Activated CD8-positive, alpha-beta T cell treated with anti-CD3 and anti-CD28 coated beads for 36 hours (primary cell): ENCODE measurements at regions not wholly inside any gene's neighbourhood (a gene's known extent, or its start where the extent isn't known, plus 50 kb on each side); places are given as distances from the start of the nearest gene placed in this dataset.

Experiments
- ATAC-seq: fragments of 200-7000 bp; cut with Tn5 transposase; one replicate; pipeline ENCODE4 v1.10.0; 2021; ENCODE audit warnings: mild to moderate bottlenecking, moderate library complexity
- CTCF ChIA-PET: fragments of 350-600 bp; sonication (Branson Sonifier 250); formaldehyde crosslinking; loops from one replicate; lab custom pipeline; 2021; ENCODE audit warnings: antibody characterized with exemption; lab: Charles Lee
- POLR2A ChIA-PET: fragments of 350-600 bp; sonication (Branson Sonifier 250); formaldehyde crosslinking; loops from one replicate; lab custom pipeline; 2021; ENCODE audit warnings: antibody characterized with exemption; lab: Charles Lee
- DNase-seq: peaks from one replicate; pipeline ENCODE4 v3.0.0-alpha.2; 2020
- H3K27ac Mint-ChIP-seq: one replicate; pipeline ENCODE4 v1.8.0; 2021; ENCODE audit warnings: mild to moderate bottlenecking, mixed read lengths
- H3K27me3 Mint-ChIP-seq: one replicate; pipeline ENCODE4 v1.8.0; 2021; ENCODE audit warnings: mixed read lengths
- H3K36me3 Mint-ChIP-seq: one replicate; pipeline ENCODE4 v1.8.0; 2021; ENCODE audit warnings: low read depth, mixed read lengths
- H3K4me1 Mint-ChIP-seq: one replicate; pipeline ENCODE4 v1.8.0; 2021; ENCODE audit warnings: low read depth, mixed read lengths
- H3K4me3 Mint-ChIP-seq: one replicate; pipeline ENCODE4 v1.8.0; 2021; ENCODE audit warnings: mild to moderate bottlenecking, moderate library complexity, mixed read lengths
- H3K9me3 Mint-ChIP-seq: one replicate; pipeline ENCODE4 v1.8.0; 2021; ENCODE audit warnings: mixed read lengths
- CTCF ChIP-seq: fragments of 200-600 bp; IDR thresholded peaks from one replicate; pipeline ENCODE4 v1.8.0; 2022; ENCODE audit warnings: antibody characterized with exemption, mild to moderate bottlenecking
- intact Hi-C: fragments of 100-400 bp; cut with micrococcal nuclease; formaldehyde crosslinking; loops from one replicate; pipeline ENCODE4 v1.10.0; 2022

GRCh38 chr2:234865586-234865985, 86.2 kb upstream of the SH3BP4 start:
- Mint-ChIP-seq H3K27ac (no peak overlapping the region), H3K36me3 (no peaks in the 10 kb centered on the region), H3K27me3 (peaks cover 3% of the 10 kb centered on the region), H3K4me1 (no peaks in the 10 kb centered on the region), H3K9me3 (peaks cover 4% of the 10 kb centered on the region), H3K4me3 (no peak overlapping the region)
- POLR2A ChIA-PET = no interaction called here
- intact Hi-C loops = no loop called here
- no peak for TF ChIP-seq CTCF
- no peak for DNase-seq
- no peak for ATAC-seq
- CTCF ChIA-PET = no interaction called here

GRCh38 chr2:234865040-234865439, 86.8 kb upstream of the SH3BP4 start:
- Mint-ChIP-seq H3K27me3 (peaks cover 3% of the 10 kb centered on the region), H3K9me3 (peaks cover 4% of the 10 kb centered on the region), H3K36me3 (no peaks in the 10 kb centered on the region), H3K27ac (no peak overlapping the region), H3K4me1 (no peaks in the 10 kb centered on the region), H3K4me3 (no peak overlapping the region)
- DNase-seq = no peak
- ChIA-PET CTCF (no interaction called here), POLR2A (no interaction called here)
- intact Hi-C loops = no loop called here
- no peak for ATAC-seq
- TF ChIP-seq CTCF = no peak

- H3K27me3 Mint-ChIP-seq = peaks cover 1% of the 10 kb centered on the region
- no peak for ATAC-seq
- intact Hi-C loops = no loop called here
- no peak for TF ChIP-seq CTCF
- DNase-seq = no peak
- no peak overlapping the region for H3K27ac Mint-ChIP-seq
- H3K36me3 Mint-ChIP-seq = no peaks in the 10 kb centered on the region
- ChIA-PET CTCF (interaction anchor here (1.5 kb wide), 1 partner anchor 14 kb away, joined by 3 read pairs; no protein-coding TSS in a partner anchor), POLR2A (no interaction called here)
- no peak overlapping the region for H3K4me3 Mint-ChIP-seq
- H3K4me1 Mint-ChIP-seq = no peaks in the 10 kb centered on the region
- H3K9me3 Mint-ChIP-seq = peaks cover 4% of the 10 kb centered on the region
These were observed 87.3 kb upstream of the SH3BP4 start for GRCh38 chr2:234864506-234864905.

- no peak for DNase-seq
- H3K4me1 Mint-ChIP-seq = no peaks in the 10 kb centered on the region
- POLR2A ChIA-PET = no interaction called here
- H3K27ac Mint-ChIP-seq = no peak overlapping the region
- intact Hi-C loops = no loop called here
- CTCF ChIA-PET = interaction anchor here (1.5 kb wide), 1 partner anchor 13 kb away, joined by 3 read pairs; no protein-coding TSS in a partner anchor
- no peak for TF ChIP-seq CTCF
- ATAC-seq = no peak
- H3K27me3 Mint-ChIP-seq = no peaks in the 10 kb centered on the region
- H3K9me3 Mint-ChIP-seq = peaks cover 4% of the 10 kb centered on the region
- H3K36me3 Mint-ChIP-seq = no peaks in the 10 kb centered on the region
- H3K4me3 Mint-ChIP-seq = no peak overlapping the region
These were observed 88.5 kb upstream of the SH3BP4 start for GRCh38 chr2:234863043-234863934.
